ENCODE measurements at regions not wholly inside any gene's neighbourhood (a gene's known extent, or its start where the extent isn't known, plus 50 kb on each side); places are given as distances from the start of the nearest gene placed in this dataset.
"Not testable (repeated sequence)": the region's sequence is repeated elsewhere in the genome, so short reads cannot be mapped to it uniquely, and the experiment has no call there.

GRCh38 chr13:76829572-76830327, 56.5 kb downstream of the KCTD12 start:
- DNase-seq (ENCODE audit: low read depth), result no peak

- DNase-seq (ENCODE audit: low read depth), result peak; percentile 37
These were observed 57.9 kb downstream of the KCTD12 start for GRCh38 chr13:76828316-76828741.

GRCh38 chr13:76826527-76826926, 59.7 kb downstream of the KCTD12 start:
- DNase-seq (ENCODE audit: low read depth), result no peak

- peak; percentile 60 for DNase-seq (ENCODE audit: low read depth)
These were observed 60.8 kb downstream of the KCTD12 start for GRCh38 chr13:76825430-76825829.

- DNase-seq (ENCODE audit: low read depth), result no peak
These were observed 62.2 kb downstream of the KCTD12 start for GRCh38 chr13:76823969-76824368.

GRCh38 chr13:76822698-76823267, 63.4 kb downstream of the KCTD12 start:
- peak; percentile 57 for DNase-seq (ENCODE audit: low read depth)

- not testable (repeated sequence) for DNase-seq (ENCODE audit: low read depth)
These were observed 65.0 kb downstream of the KCTD12 start for GRCh38 chr13:76821222-76821621.

GRCh38 chr13:76820759-76821158, 65.4 kb downstream of the KCTD12 start:
- DNase-seq (ENCODE audit: low read depth), result peak; percentile 36

GRCh38 chr13:76816394-76816793, 69.8 kb downstream of the KCTD12 start:
- no peak for DNase-seq (ENCODE audit: low read depth)

- no peak for DNase-seq (ENCODE audit: low read depth)
These were observed 70.9 kb downstream of the KCTD12 start for GRCh38 chr13:76815344-76815743.

- no peak for DNase-seq (ENCODE audit: low read depth)
These were observed 72.3 kb downstream of the KCTD12 start for GRCh38 chr13:76813891-76814290.

GRCh38 chr13:76813000-76813691, 73.1 kb downstream of the KCTD12 start:
- no peak for DNase-seq (ENCODE audit: low read depth)

GRCh38 chr13:76812206-76812897, 73.9 kb downstream of the KCTD12 start:
- DNase-seq (ENCODE audit: low read depth), result peak; percentile 19

GRCh38 chr13:76809389-76809788, 76.8 kb downstream of the KCTD12 start:
- no peak for DNase-seq (ENCODE audit: low read depth)

GRCh38 chr13:76808927-76809326, 77.3 kb downstream of the KCTD12 start:
- DNase-seq (ENCODE audit: low read depth), result no peak

GRCh38 chr13:76804801-76805200, 81.4 kb downstream of the KCTD12 start:
- no peak for DNase-seq (ENCODE audit: low read depth)

GRCh38 chr13:76803831-76804230, 82.4 kb downstream of the KCTD12 start:
- no peak for DNase-seq (ENCODE audit: low read depth)

GRCh38 chr13:76800943-76801342, 85.3 kb downstream of the KCTD12 start:
- DNase-seq (ENCODE audit: low read depth), result no peak

GRCh38 chr13:76799696-76800095, 86.5 kb downstream of the KCTD12 start:
- DNase-seq (ENCODE audit: low read depth), result no peak

GRCh38 chr13:76798037-76798436, 88.2 kb downstream of the KCTD12 start:
- DNase-seq (ENCODE audit: low read depth), result no peak

- DNase-seq (ENCODE audit: low read depth), result no peak
These were observed 88.8 kb downstream of the KCTD12 start for GRCh38 chr13:76797361-76797760.

GRCh38 chr13:76796851-76797250, 89.4 kb downstream of the KCTD12 start:
- DNase-seq (ENCODE audit: low read depth), result no peak
